Activated CD4-positive, alpha-beta T cell treated with anti-CD3 and anti-CD28 coated beads, Interleukin-2, Interleukin-6, amounts not matched to agents 100 ng/mL and 50 ng/mL, durations not matched to agents 16 hours and 8 hours (primary cell): ENCODE measurements at regions not wholly inside any gene's neighbourhood (a gene's known extent, or its start where the extent isn't known, plus 50 kb on each side); places are given as distances from the start of the nearest gene placed in this dataset.
A peak's percentile ranks its signal among the peaks of the same experiment; 100 is the strongest.

ENCODE experiments used
- DNase-seq: peaks from one replicate; pipeline ENCODE4 v3.0.0-alpha.2; 2020

GRCh38 chr2:224325941-224326340 lies 76.0 kb downstream of the FAM124B start:
- DNase-seq: no peak

- DNase-seq: no peak
Measured at GRCh38 chr2:224324604-224325003, 77.3 kb downstream of the FAM124B start.

- no peak for DNase-seq
Measured at GRCh38 chr2:224320660-224321059, 81.2 kb downstream of the FAM124B start.

GRCh38 chr2:224319750-224320149 lies 82.2 kb downstream of the FAM124B start:
- no peak for DNase-seq

- no peak for DNase-seq
Measured at GRCh38 chr2:224312741-224313140, 89.2 kb downstream of the FAM124B start.

GRCh38 chr2:224310943-224311625 lies 90.8 kb downstream of the FAM124B start:
- no peak for DNase-seq

- no peak for DNase-seq
Measured at GRCh38 chr2:224309176-224309575, 92.7 kb downstream of the FAM124B start.

- no peak for DNase-seq
Measured at GRCh38 chr2:224308272-224308911, 93.5 kb downstream of the FAM124B start.

- no peak for DNase-seq
Measured at GRCh38 chr2:224302952-224303351, 99.0 kb downstream of the FAM124B start.

GRCh38 chr2:224293976-224294375 lies 107.9 kb downstream of the FAM124B start:
- DNase-seq: no peak

GRCh38 chr2:224287531-224287930 lies 114.4 kb downstream of the FAM124B start:
- DNase-seq: no peak

- DNase-seq: no peak
Measured at GRCh38 chr2:224286923-224287322, 115.0 kb downstream of the FAM124B start.

GRCh38 chr2:224284134-224284946 lies 117.6 kb downstream of the FAM124B start:
- DNase-seq: peak; percentile 47

GRCh38 chr2:224283466-224283965 lies 118.4 kb downstream of the FAM124B start:
- DNase-seq: no peak

- no peak for DNase-seq
Measured at GRCh38 chr2:224281374-224281773, 120.5 kb downstream of the FAM124B start.

- DNase-seq: no peak
Measured at GRCh38 chr2:224278531-224278930, 123.4 kb downstream of the FAM124B start.

GRCh38 chr2:224276251-224276650 lies 125.7 kb downstream of the FAM124B start:
- no peak for DNase-seq

GRCh38 chr2:224272237-224272910 lies 129.5 kb downstream of the FAM124B start:
- DNase-seq: no peak

GRCh38 chr2:224271617-224272236 lies 130.2 kb downstream of the FAM124B start:
- DNase-seq: no peak

GRCh38 chr2:224268441-224268840 lies 133.5 kb downstream of the FAM124B start:
- DNase-seq: no peak

- DNase-seq: no peak
Measured at GRCh38 chr2:224264259-224264658, 137.6 kb downstream of the FAM124B start.

- DNase-seq: no peak
Measured at GRCh38 chr2:224263571-224264043, 138.3 kb downstream of the FAM124B start.
